ENCODE measurements at regions not wholly inside any gene's neighbourhood (a gene's known extent, or its start where the extent isn't known, plus 50 kb on each side); places are given as distances from the start of the nearest gene placed in this dataset.

DNA sequence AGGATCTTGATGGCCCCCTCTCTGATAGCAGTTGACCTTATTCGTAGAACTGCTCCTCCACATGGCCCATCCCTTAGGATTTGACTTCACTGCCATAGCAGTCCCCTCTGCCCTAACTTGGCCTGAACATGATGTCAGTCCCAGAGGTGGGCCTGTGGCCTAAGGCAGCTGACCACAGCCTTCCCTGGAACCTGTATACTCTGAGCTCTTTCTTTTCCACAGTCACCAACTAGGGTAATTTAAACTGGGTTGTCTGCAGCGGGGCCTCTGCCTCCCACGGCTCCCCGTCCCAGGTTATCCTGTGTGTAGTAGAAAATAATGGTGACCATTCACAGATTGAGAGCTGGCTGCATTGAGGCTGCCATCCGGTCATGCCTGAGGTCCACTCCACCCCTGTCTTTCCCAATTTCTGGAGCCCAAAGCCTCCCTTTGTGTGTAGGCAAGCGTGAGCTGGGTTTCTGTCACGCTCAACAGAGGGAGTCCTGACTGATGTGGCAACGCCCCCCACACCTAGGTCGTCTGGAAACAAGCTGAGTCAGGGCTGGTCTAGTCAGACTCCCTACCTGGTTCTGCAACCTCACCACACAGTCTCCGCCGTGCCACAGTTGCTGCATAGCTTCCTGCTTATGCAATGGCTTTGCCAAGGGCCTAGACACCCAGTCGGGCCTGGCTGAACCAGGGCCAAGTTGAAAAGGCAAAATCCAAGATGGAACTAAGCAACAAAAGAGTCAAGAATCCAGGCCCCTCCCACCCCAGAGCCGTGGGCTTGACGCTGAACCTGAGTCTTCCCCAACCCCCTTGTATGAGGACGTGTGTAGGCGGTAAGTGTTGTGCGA, 284.5 kb downstream of the XXYLT1 start:
- TF ChIP-seq EZH2 (IDR thresholded peaks at IDR 0.05): no peak
- TF ChIP-seq POLR2AphosphoS5 (IDR thresholded peaks at IDR 0.05; ENCODE audit: borderline replicate concordance, low read depth, low read length): no peak

Measured in SK-N-MC (cell line).